T-helper 1 cell treated with Interleukin-12 subunit alpha and Interleukin-12 subunit beta and Interleukin-4 antibody, amounts not matched to agents 30 μg/mL and 1 μg/mL, for 36 hours (primary cell): ENCODE measurements at regions not wholly inside any gene's neighbourhood (a gene's known extent, or its start where the extent isn't known, plus 50 kb on each side); places are given as distances from the start of the nearest gene placed in this dataset.

Source experiments
- H3K27ac Mint-ChIP-seq: one replicate; pipeline ENCODE4 v1.8.0; 2021; ENCODE audit warnings: mild to moderate bottlenecking, mixed read lengths
- H3K27me3 Mint-ChIP-seq: one replicate; pipeline ENCODE4 v1.8.0; 2021; ENCODE audit warnings: low read depth, mixed read lengths
- H3K36me3 Mint-ChIP-seq: one replicate; pipeline ENCODE4 v1.8.0; 2021; ENCODE audit warnings: low read depth, mixed read lengths
- H3K4me1 Mint-ChIP-seq: one replicate; pipeline ENCODE4 v1.8.0; 2021; ENCODE audit warnings: low read depth, mixed read lengths
- H3K4me3 Mint-ChIP-seq: one replicate; pipeline ENCODE4 v1.8.0; 2021; ENCODE audit warnings: mild to moderate bottlenecking, moderate library complexity, mixed read lengths
- H3K9me3 Mint-ChIP-seq: one replicate; pipeline ENCODE4 v1.8.0; 2021; ENCODE audit warnings: mixed read lengths

GRCh38 chr10:123557366-123558108, 108.6 kb upstream of the GPR26 start:
- H3K9me3 Mint-ChIP-seq, result no peaks in the 10 kb centered on the region
- H3K36me3 Mint-ChIP-seq, result no peaks in the 10 kb centered on the region
- no peak overlapping the region for H3K27ac Mint-ChIP-seq
- H3K27me3 Mint-ChIP-seq, result no peaks in the 10 kb centered on the region
- no peaks in the 10 kb centered on the region for H3K4me1 Mint-ChIP-seq
- no peak overlapping the region for H3K4me3 Mint-ChIP-seq

GRCh38 chr10:123558651-123559050, 107.5 kb upstream of the GPR26 start:
- Mint-ChIP-seq H3K27me3 (no peaks in the 10 kb centered on the region), H3K27ac (no peak overlapping the region)

GRCh38 chr10:123559066-123559822, 106.9 kb upstream of the GPR26 start:
- Mint-ChIP-seq H3K27ac (no peak overlapping the region), H3K36me3 (no peaks in the 10 kb centered on the region), H3K4me1 (no peaks in the 10 kb centered on the region), H3K4me3 (no peak overlapping the region), H3K27me3 (no peaks in the 10 kb centered on the region), H3K9me3 (no peaks in the 10 kb centered on the region)

More at GRCh38 chr10:123558651-123559050, 107.5 kb upstream of the GPR26 start:
- H3K4me1 Mint-ChIP-seq, result no peaks in the 10 kb centered on the region
- no peaks in the 10 kb centered on the region for H3K36me3 Mint-ChIP-seq
- no peak overlapping the region for H3K4me3 Mint-ChIP-seq
- no peaks in the 10 kb centered on the region for H3K9me3 Mint-ChIP-seq

GRCh38 chr10:123559823-123560092, 106.4 kb upstream of the GPR26 start:
- Mint-ChIP-seq H3K36me3 (no peaks in the 10 kb centered on the region), H3K27ac (no peak overlapping the region), H3K9me3 (no peaks in the 10 kb centered on the region), H3K4me3 (no peak overlapping the region), H3K4me1 (no peaks in the 10 kb centered on the region), H3K27me3 (no peaks in the 10 kb centered on the region)

- Mint-ChIP-seq H3K27me3 (no peaks in the 10 kb centered on the region), H3K36me3 (no peaks in the 10 kb centered on the region), H3K4me1 (no peaks in the 10 kb centered on the region), H3K27ac (no peak overlapping the region), H3K4me3 (no peak overlapping the region), H3K9me3 (no peaks in the 10 kb centered on the region)
These were observed 105.6 kb upstream of the GPR26 start for GRCh38 chr10:123560301-123561140.

- Mint-ChIP-seq H3K4me3 (no peak overlapping the region), H3K27me3 (no peaks in the 10 kb centered on the region), H3K4me1 (no peaks in the 10 kb centered on the region), H3K36me3 (no peaks in the 10 kb centered on the region), H3K27ac (no peak overlapping the region), H3K9me3 (no peaks in the 10 kb centered on the region)
These were observed 105.1 kb upstream of the GPR26 start for GRCh38 chr10:123561141-123561440.

- Mint-ChIP-seq H3K27me3 (no peaks in the 10 kb centered on the region), H3K36me3 (no peaks in the 10 kb centered on the region), H3K4me1 (no peaks in the 10 kb centered on the region), H3K4me3 (no peak overlapping the region), H3K9me3 (no peaks in the 10 kb centered on the region), H3K27ac (no peak overlapping the region)
These were observed 103.8 kb upstream of the GPR26 start for GRCh38 chr10:123562387-123562786.

GRCh38 chr10:123562811-123563580, 103.2 kb upstream of the GPR26 start:
- H3K27ac Mint-ChIP-seq, result no peak overlapping the region
- H3K4me3 Mint-ChIP-seq, result no peak overlapping the region
- no peaks in the 10 kb centered on the region for H3K4me1 Mint-ChIP-seq
- H3K27me3 Mint-ChIP-seq, result no peaks in the 10 kb centered on the region
- no peaks in the 10 kb centered on the region for H3K9me3 Mint-ChIP-seq
- H3K36me3 Mint-ChIP-seq, result no peaks in the 10 kb centered on the region

- H3K27me3 Mint-ChIP-seq, result no peaks in the 10 kb centered on the region
- H3K9me3 Mint-ChIP-seq, result no peaks in the 10 kb centered on the region
- H3K27ac Mint-ChIP-seq, result no peak overlapping the region
- no peaks in the 10 kb centered on the region for H3K4me1 Mint-ChIP-seq
- H3K4me3 Mint-ChIP-seq, result no peak overlapping the region
- H3K36me3 Mint-ChIP-seq, result no peaks in the 10 kb centered on the region
These were observed 102.6 kb upstream of the GPR26 start for GRCh38 chr10:123563581-123563855.

- Mint-ChIP-seq H3K36me3 (no peaks in the 10 kb centered on the region), H3K4me3 (no peak overlapping the region), H3K27me3 (no peaks in the 10 kb centered on the region), H3K9me3 (no peaks in the 10 kb centered on the region), H3K4me1 (no peaks in the 10 kb centered on the region), H3K27ac (no peak overlapping the region)
These were observed 102.2 kb upstream of the GPR26 start for GRCh38 chr10:123563994-123564393.

- Mint-ChIP-seq H3K4me1 (no peaks in the 10 kb centered on the region), H3K27ac (no peak overlapping the region), H3K27me3 (no peaks in the 10 kb centered on the region), H3K36me3 (no peaks in the 10 kb centered on the region), H3K9me3 (no peaks in the 10 kb centered on the region), H3K4me3 (no peak overlapping the region)
These were observed 101.5 kb upstream of the GPR26 start for GRCh38 chr10:123564631-123565030.

- Mint-ChIP-seq H3K4me3 (no peak overlapping the region), H3K27ac (no peak overlapping the region), H3K4me1 (no peaks in the 10 kb centered on the region), H3K9me3 (no peaks in the 10 kb centered on the region), H3K36me3 (no peaks in the 10 kb centered on the region), H3K27me3 (no peaks in the 10 kb centered on the region)
These were observed 100.2 kb upstream of the GPR26 start for GRCh38 chr10:123565691-123566660.

- no peaks in the 10 kb centered on the region for H3K9me3 Mint-ChIP-seq
- H3K27ac Mint-ChIP-seq, result no peak overlapping the region
- no peak overlapping the region for H3K4me3 Mint-ChIP-seq
- no peaks in the 10 kb centered on the region for H3K36me3 Mint-ChIP-seq
- no peaks in the 10 kb centered on the region for H3K4me1 Mint-ChIP-seq
- H3K27me3 Mint-ChIP-seq, result peaks cover 7% of the 10 kb centered on the region
These were observed 98.0 kb upstream of the GPR26 start for GRCh38 chr10:123567984-123568739.
